ENCODE measurements at regions not wholly inside any gene's neighbourhood (a gene's known extent, or its start where the extent isn't known, plus 50 kb on each side); places are given as distances from the start of the nearest gene placed in this dataset.

DNA sequence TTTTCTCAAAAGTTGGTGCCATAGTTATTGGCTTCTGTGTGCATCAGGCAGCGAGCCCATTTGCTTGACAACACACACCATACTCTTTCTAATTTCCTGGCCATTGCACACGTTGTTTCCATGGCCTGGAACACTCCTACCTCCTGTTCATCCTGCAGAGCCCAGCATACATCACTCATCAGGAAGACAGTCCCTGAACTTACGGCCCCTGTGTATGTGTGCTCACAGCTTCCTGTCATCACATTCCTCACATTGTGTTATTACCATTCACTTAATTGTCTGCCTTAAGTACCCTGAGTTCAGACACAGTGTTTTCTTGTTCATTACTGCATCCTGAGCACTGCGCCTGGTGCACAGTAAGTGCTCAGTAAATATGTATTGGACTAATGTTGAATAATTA lies 355.9 kb downstream of the PRELID2 start:
- no peak for DNase-seq (ENCODE audit: low read depth)
- TF ChIP-seq, protein P1, sequence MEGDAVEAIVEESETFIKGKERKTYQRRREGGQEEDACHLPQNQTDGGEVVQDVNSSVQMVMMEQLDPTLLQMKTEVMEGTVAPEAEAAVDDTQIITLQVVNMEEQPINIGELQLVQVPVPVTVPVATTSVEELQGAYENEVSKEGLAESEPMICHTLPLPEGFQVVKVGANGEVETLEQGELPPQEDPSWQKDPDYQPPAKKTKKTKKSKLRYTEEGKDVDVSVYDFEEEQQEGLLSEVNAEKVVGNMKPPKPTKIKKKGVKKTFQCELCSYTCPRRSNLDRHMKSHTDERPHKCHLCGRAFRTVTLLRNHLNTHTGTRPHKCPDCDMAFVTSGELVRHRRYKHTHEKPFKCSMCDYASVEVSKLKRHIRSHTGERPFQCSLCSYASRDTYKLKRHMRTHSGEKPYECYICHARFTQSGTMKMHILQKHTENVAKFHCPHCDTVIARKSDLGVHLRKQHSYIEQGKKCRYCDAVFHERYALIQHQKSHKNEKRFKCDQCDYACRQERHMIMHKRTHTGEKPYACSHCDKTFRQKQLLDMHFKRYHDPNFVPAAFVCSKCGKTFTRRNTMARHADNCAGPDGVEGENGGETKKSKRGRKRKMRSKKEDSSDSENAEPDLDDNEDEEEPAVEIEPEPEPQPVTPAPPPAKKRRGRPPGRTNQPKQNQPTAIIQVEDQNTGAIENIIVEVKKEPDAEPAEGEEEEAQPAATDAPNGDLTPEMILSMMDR (IDR thresholded peaks at IDR 0.05; ENCODE audit: control insufficient read depth, insufficient read depth, low read depth, low read length, missing control alignments): no peak
- H3K4me3 ChIP-seq (ENCODE audit: control insufficient read depth, low read depth, low read length): no peak overlapping the region

DNA sequence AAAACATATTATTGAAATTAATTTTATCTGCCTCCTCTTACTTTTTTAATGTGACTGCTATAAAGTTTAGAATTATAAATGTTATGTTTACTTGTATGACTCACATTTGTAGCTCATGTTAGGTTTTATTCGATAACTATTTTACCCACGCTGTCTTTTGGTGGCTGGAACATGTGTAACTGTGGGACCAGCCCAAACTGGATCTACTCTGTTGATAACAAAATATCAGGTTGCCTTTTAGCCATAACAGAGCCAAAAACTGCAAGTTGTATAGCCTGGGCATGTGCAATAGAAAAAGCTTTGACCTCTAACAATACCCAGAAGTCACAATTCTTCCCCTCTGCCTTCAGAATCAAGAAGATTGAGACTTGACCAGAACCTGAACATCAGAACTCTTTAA lies 356.5 kb downstream of the PRELID2 start:
- TF ChIP-seq, protein P1 (IDR thresholded peaks at IDR 0.05; ENCODE audit: control insufficient read depth, insufficient read depth, low read depth, low read length, missing control alignments): no peak
- no peak overlapping the region for H3K4me3 ChIP-seq (ENCODE audit: control insufficient read depth, low read depth, low read length)
- DNase-seq (ENCODE audit: low read depth): no peak

DNA sequence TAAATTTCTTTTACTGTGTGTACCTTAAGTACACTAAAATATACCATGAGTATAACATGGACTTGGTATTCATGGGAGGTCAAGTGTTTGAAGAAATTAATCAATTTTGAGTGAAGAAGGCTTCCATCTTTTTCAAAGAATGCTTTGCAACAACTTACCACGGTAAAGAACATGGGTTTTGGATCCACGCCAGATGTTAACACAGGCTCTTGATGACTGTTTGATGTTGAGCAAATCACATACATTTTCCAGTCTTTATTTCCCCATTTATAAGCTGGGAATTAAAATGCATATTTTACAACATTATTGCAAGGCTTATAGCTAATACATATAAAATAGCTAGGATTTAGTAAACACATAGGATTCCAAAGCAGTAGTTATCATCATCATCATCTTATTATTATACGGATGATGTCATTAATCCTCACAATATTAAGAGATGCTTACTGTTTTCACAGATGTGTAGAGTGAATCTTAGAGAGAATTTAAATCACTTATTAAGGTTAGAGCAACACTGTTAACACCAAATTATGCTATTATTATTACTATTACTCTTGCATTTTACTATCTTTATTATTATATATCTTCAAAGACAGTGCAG lies 362.0 kb downstream of the PRELID2 start:
- TF ChIP-seq, protein P1 (IDR thresholded peaks at IDR 0.05; ENCODE audit: control insufficient read depth, insufficient read depth, low read depth, low read length, missing control alignments): no peak
- no peak for DNase-seq (ENCODE audit: low read depth)
- no peak overlapping the region for H3K4me3 ChIP-seq (ENCODE audit: control insufficient read depth, low read depth, low read length)

DNA sequence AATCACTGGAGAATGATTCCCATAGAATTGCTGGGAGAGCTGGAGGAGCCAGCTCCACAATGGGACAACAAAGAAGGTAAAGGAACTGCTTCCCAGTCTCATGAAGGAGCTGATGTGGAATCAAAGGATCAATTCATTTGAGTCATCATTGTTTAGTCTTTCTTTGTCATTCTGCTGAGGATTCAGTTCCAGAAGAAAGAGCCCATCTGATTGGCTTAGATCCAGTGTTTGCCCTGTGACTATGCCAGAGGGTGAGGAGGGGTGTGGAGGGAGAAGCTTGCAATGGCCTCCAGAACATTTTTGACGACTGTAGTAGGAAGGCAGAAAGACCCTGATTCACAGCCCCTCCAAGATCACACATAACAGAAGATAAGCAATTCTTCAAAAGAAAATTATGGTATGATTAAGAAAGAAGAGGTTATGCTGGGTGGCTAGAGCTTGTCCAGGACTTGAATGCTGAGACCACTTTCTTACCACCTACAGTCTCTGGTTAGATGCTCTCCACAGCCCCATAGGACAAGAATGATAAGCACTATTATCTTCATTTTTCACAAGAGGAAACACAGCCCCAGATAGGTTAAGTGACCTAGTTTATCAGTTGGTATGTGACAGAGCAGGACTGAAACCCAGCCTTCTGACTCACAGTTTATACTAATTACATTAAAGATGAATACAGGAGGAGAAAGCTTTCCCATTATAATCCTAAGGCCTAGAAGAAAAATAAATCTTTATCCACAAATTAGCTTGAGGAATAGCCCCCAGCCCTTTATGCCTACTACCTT lies 363.1 kb downstream of the PRELID2 start:
- TF ChIP-seq, protein P1 (IDR thresholded peaks at IDR 0.05; ENCODE audit: control insufficient read depth, insufficient read depth, low read depth, low read length, missing control alignments): no peak
- no peak overlapping the region for H3K4me3 ChIP-seq (ENCODE audit: control insufficient read depth, low read depth, low read length)
- no peak for DNase-seq (ENCODE audit: low read depth)

DNA sequence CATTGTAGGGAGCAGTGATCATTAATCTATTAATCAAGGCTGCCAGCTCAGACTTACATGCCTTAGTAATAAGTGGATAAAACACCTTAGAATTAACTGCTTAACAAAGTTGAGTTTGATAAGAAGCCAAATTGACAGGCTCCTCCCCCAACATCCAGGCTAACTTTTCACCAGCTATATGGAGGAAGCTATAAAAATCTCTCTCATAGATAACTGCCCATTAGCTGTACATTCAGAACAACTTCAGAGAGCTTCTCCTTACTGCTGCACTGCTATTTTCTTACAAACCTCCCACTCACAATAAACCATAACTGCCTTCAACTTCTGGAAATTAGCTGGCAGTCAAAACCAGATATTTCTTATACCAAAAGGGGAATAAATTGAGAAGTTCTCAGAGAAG lies 364.1 kb downstream of the PRELID2 start:
- no peak for DNase-seq (ENCODE audit: low read depth)
- no peak overlapping the region for H3K4me3 ChIP-seq (ENCODE audit: control insufficient read depth, low read depth, low read length)
- TF ChIP-seq, protein P1 (IDR thresholded peaks at IDR 0.05; ENCODE audit: control insufficient read depth, insufficient read depth, low read depth, low read length, missing control alignments): no peak

DNA sequence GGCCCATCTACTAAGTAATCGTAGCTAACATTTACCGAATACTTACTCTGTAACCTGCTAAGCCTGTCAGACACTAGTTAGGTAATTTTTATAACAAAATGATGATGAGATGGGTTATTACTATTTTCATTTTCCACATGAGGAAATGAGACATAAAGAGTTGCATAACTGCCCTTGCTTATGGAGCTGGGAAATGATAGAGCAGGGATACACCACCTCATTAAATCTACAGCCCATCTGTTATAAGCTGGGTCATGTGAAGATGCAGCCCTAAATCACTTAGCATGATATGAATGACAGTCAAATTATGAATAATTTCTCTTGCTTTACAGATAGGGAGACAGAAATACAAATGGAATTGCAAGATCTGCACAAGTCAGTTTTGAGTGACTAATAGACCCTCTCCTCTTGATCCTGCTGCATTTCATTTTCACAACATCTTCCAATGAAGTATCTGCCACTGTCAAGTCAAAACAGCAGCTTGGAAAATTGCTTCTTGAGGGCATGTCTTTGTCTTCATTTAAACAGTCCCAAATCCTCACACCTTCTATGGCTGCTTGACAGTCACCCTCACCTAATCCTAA lies 364.7 kb downstream of the PRELID2 start:
- H3K4me3 ChIP-seq (ENCODE audit: control insufficient read depth, low read depth, low read length): no peak overlapping the region
- no peak for DNase-seq (ENCODE audit: low read depth)
- TF ChIP-seq, protein P1 (IDR thresholded peaks at IDR 0.05; ENCODE audit: control insufficient read depth, insufficient read depth, low read depth, low read length, missing control alignments): no peak

Measured in AG09309 (cell line).